OCI-LY1 (cell line): ENCODE measurements at regions not wholly inside any gene's neighbourhood (a gene's known extent, or its start where the extent isn't known, plus 50 kb on each side); places are given as distances from the start of the nearest gene placed in this dataset.

Experiments used
- H2AFZ ChIP-seq: fragments of 200-600 bp; sonication (generic), shearing (Covaris generic); 2 replicates; pipeline ENCODE4 v1.6.0; 2014; ENCODE audit warnings: antibody characterized with exemption, mild to moderate bottlenecking, low read length
- H3F3A ChIP-seq: fragments of 200-600 bp; sonication (generic), shearing (Covaris generic); 2 replicates; pipeline ENCODE4 v1.6.0; 2014; ENCODE audit warnings: mild to moderate bottlenecking, antibody characterized with exemption, low read length, moderate library complexity; ENCODE audit not compliant: insufficient read depth
- H3K27ac ChIP-seq: fragments of 200-600 bp; sonication (generic); 2 replicates; pipeline ENCODE4 v1.5.1; 2014; ENCODE audit warnings: low read length, mixed run types, mild to moderate bottlenecking, low read depth; ENCODE audit not compliant: poor library complexity, severe bottlenecking
- H3K27me3 ChIP-seq: fragments of 200-600 bp; sonication (generic); 2 replicates; pipeline ENCODE4 v1.6.0; 2014; ENCODE audit warnings: antibody characterized with exemption, mild to moderate bottlenecking, low read length, moderate library complexity; ENCODE audit not compliant: insufficient read depth
- H3K36me3 ChIP-seq: fragments of 200-600 bp; sonication (generic); 2 replicates; pipeline ENCODE4 v1.6.1; 2014; ENCODE audit warnings: mild to moderate bottlenecking, antibody characterized with exemption, low read length, moderate library complexity, mixed read lengths; ENCODE audit not compliant: insufficient read depth
- H3K4me1 ChIP-seq: fragments of 200-600 bp; sonication (generic); 2 replicates; pipeline ENCODE4 v1.5.1; 2014; ENCODE audit warnings: mild to moderate bottlenecking, low read length, moderate library complexity; ENCODE audit not compliant: insufficient read depth, severe bottlenecking
- H3K4me2 ChIP-seq: fragments of 200-600 bp; sonication (generic), shearing (Covaris generic); 2 replicates; pipeline ENCODE4 v1.6.1; 2014; ENCODE audit warnings: low read length
- H3K4me3 ChIP-seq: fragments of 200-600 bp; sonication (generic); 2 replicates; pipeline ENCODE4 v1.5.1; 2014; ENCODE audit warnings: low read length, low read depth, mild to moderate bottlenecking, mixed read lengths; ENCODE audit not compliant: poor library complexity, severe bottlenecking
- H3K79me2 ChIP-seq: fragments of 200-600 bp; shearing (Covaris generic); 2 replicates; pipeline ENCODE4 v1.6.1; 2016; ENCODE audit warnings: mixed run types, low read length, mixed read lengths; ENCODE audit not compliant: insufficient read depth
- H3K9ac ChIP-seq: fragments of 200-600 bp; sonication (generic), shearing (Covaris generic); 2 replicates; pipeline ENCODE4 v1.6.1; 2014; ENCODE audit warnings: mild to moderate bottlenecking, low read length, mixed read lengths
- H3K9me2 ChIP-seq: fragments of 200-600 bp; sonication (generic), shearing (Covaris generic); 2 replicates; pipeline ENCODE4 v1.6.1; 2014; ENCODE audit warnings: low read depth, mild to moderate bottlenecking, low read length, mixed read lengths
- H3K9me3 ChIP-seq: fragments of 200-600 bp; shearing (Covaris generic); 2 replicates; pipeline ENCODE4 v1.6.1; 2014; ENCODE audit warnings: low read length, mixed read lengths
- H4K20me1 ChIP-seq: fragments of 200-600 bp; sonication (generic), shearing (Covaris generic); 2 replicates; pipeline ENCODE4 v1.6.0; 2016; ENCODE audit warnings: mild to moderate bottlenecking, low read length; ENCODE audit not compliant: insufficient read depth
- EZH2 ChIP-seq: fragments of 200-600 bp; sonication (generic), shearing (Covaris generic); IDR thresholded peaks from 2 replicates; pipeline ENCODE4 v1.8.0; 2017; ENCODE audit warnings: borderline replicate concordance, mixed run types, mild to moderate bottlenecking, antibody characterized with exemption, low read length, moderate library complexity, mixed read lengths
- TF ChIP-seq, protein P1 (sequence below): fragments of 200-600 bp; sonication (generic), shearing (Covaris generic); IDR thresholded peaks from 2 replicates; pipeline ENCODE4 v1.5.1; 2017; ENCODE audit warnings: mild to moderate bottlenecking, antibody characterized with exemption, low read length, moderate library complexity, mixed read lengths

DNA sequence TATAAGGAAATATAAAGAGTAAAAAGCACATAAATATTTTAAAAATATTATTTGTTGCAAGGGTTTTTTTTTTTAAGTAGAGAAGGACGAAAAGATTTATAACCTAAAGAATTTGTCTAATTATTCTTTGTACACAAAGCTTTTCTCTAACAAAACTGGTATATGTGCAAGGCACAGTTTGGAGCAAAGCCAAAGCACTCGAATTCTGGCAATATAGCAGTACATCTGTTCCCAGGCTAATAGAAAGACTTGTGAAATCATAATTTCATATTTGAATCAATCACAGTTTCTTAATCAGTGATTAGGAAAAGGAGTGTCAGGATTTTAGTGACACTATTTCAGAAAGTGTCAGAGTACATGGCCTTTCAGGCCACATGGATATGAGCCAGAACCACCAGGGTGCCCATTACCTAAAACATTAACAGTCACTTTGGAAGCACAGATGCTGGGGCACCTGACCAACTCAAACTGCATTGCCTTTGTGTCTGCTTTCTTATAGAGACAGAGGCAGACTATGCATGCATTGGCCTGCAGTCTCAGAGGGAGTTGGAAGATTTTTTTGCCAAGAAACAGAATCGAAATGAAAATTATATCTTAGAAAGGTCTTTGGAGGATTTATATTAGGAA, 651.8 kb upstream of the SGO1 start:
- Histone ChIP-seq H3K4me1 (no peaks in the 10 kb centered on the region), H3K79me2 (no peaks in the 10 kb centered on the region), H3K9me3 (no peaks in the 10 kb centered on the region), H3K27ac (no peak overlapping the region), H3K4me2 (no peak overlapping the region), H3K9me2 (no peaks in the 10 kb centered on the region), H3K9ac (no peak overlapping the region), H3F3A (no peaks in the 10 kb centered on the region), H3K27me3 (no peaks in the 10 kb centered on the region), H3K36me3 (no peaks in the 10 kb centered on the region), H4K20me1 (no peaks in the 10 kb centered on the region), H2AFZ (no peak overlapping the region), H3K4me3 (no peak overlapping the region)
- TF ChIP-seq EZH2 = no peak
- TF ChIP-seq, protein P1, sequence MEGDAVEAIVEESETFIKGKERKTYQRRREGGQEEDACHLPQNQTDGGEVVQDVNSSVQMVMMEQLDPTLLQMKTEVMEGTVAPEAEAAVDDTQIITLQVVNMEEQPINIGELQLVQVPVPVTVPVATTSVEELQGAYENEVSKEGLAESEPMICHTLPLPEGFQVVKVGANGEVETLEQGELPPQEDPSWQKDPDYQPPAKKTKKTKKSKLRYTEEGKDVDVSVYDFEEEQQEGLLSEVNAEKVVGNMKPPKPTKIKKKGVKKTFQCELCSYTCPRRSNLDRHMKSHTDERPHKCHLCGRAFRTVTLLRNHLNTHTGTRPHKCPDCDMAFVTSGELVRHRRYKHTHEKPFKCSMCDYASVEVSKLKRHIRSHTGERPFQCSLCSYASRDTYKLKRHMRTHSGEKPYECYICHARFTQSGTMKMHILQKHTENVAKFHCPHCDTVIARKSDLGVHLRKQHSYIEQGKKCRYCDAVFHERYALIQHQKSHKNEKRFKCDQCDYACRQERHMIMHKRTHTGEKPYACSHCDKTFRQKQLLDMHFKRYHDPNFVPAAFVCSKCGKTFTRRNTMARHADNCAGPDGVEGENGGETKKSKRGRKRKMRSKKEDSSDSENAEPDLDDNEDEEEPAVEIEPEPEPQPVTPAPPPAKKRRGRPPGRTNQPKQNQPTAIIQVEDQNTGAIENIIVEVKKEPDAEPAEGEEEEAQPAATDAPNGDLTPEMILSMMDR = no peak

DNA sequence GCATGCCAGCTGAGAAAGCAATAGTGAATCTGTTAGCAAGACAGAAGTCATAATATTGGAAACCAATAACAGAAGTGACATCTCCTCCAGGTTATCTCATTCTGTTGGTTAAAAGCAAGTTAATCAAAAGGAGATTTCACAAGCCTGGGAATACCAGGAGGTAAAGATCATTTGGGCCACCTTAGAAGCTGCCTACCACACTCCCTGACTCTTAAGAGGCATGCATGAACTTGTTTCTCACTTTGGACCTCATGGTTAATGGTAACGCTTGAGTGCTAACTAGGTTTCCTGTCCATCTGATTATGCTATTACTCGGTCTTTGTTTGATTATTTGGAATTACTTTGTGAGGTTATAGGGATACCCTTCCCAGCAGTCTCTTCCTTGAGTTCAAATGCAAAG, 650.8 kb upstream of the SGO1 start:
- H3K4me1 ChIP-seq = no peaks in the 10 kb centered on the region
- H4K20me1 ChIP-seq = no peaks in the 10 kb centered on the region
- H3K4me3 ChIP-seq = no peak overlapping the region
- H2AFZ ChIP-seq = no peak overlapping the region
- TF ChIP-seq, protein P1 = no peak
- no peaks in the 10 kb centered on the region for H3K36me3 ChIP-seq
- H3K4me2 ChIP-seq = no peak overlapping the region
- H3F3A ChIP-seq = no peaks in the 10 kb centered on the region
- no peaks in the 10 kb centered on the region for H3K9me3 ChIP-seq
- H3K9ac ChIP-seq = no peak overlapping the region
- H3K27ac ChIP-seq = no peak overlapping the region
- H3K79me2 ChIP-seq = no peaks in the 10 kb centered on the region
- no peaks in the 10 kb centered on the region for H3K27me3 ChIP-seq
- H3K9me2 ChIP-seq = no peaks in the 10 kb centered on the region

DNA sequence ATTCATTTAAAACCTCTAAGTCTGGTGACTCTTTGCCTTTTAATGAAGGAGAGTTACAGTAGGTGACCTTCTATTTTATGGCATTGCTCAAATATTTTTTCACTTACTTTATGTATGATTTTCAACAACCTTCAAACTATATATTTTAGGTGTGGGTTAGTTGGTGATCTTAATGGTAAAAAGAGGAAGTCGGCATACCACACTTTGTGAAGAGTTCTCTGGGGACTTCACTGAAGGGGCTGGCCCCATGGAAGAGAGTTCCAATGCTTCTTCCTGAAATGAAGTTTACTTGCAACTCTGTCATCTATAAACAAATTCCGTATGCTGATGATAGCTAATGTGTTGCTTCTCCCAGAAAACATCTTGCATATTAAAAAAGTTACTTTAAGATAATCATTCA, 647.0 kb upstream of the SGO1 start:
- H3K27me3 ChIP-seq = no peaks in the 10 kb centered on the region
- no peaks in the 10 kb centered on the region for H3K9me3 ChIP-seq
- no peak for TF ChIP-seq EZH2
- TF ChIP-seq, protein P1 = no peak
- no peak overlapping the region for H3K27ac ChIP-seq
- no peak overlapping the region for H3K4me2 ChIP-seq
- no peaks in the 10 kb centered on the region for H4K20me1 ChIP-seq
- H3K9ac ChIP-seq = no peak overlapping the region
- no peaks in the 10 kb centered on the region for H3F3A ChIP-seq
- H2AFZ ChIP-seq = no peak overlapping the region
- H3K9me2 ChIP-seq = no peaks in the 10 kb centered on the region
- no peaks in the 10 kb centered on the region for H3K79me2 ChIP-seq
- no peak overlapping the region for H3K4me3 ChIP-seq
- no peaks in the 10 kb centered on the region for H3K4me1 ChIP-seq
- no peaks in the 10 kb centered on the region for H3K36me3 ChIP-seq
